Natural killer cell (primary cell): ENCODE measurements at regions not wholly inside any gene's neighbourhood (a gene's known extent, or its start where the extent isn't known, plus 50 kb on each side); places are given as distances from the start of the nearest gene placed in this dataset.

Experiments used
- ATAC-seq, 3 donors: fragments of 150-1000 bp in 2 of 3; fragments of 200-7000 bp in 1 of 3; cut with Tn5 transposase; 1 replicate in 1 of 3; 2 replicates in 2 of 3; pipeline ENCODE4 v1.10.0; 2021; ENCODE audit warnings: mild to moderate bottlenecking in 2 of 3, moderate library complexity in 2 of 3
- DNase-seq, 2 donors: peaks; one replicate each; pipeline versions ENCODE4 v3.0.0 to v3.0.0-alpha.2; 2013 to 2021; ENCODE audit warnings: mixed read lengths in 1 of 2
- H3K27ac ChIP-seq: one replicate; pipeline ENCODE4 v1.5.1; 2013; ENCODE audit warnings: mild to moderate bottlenecking, low read length
- H3K27me3 ChIP-seq: one replicate; pipeline ENCODE4 v1.6.1; 2013; ENCODE audit warnings: low read length; ENCODE audit not compliant: control insufficient read depth, insufficient read depth
- H3K36me3 ChIP-seq: one replicate; pipeline ENCODE4 v1.6.1; 2013; ENCODE audit warnings: low read length; ENCODE audit not compliant: control insufficient read depth, insufficient read depth
- H3K4me1 ChIP-seq: one replicate; pipeline ENCODE4 v1.6.1; 2013; ENCODE audit warnings: low read length; ENCODE audit not compliant: control insufficient read depth, insufficient read depth
- H3K4me3 ChIP-seq: one replicate; pipeline ENCODE4 v1.5.1; 2013; ENCODE audit warnings: low read length
- H3K9me3 ChIP-seq: one replicate; pipeline ENCODE4 v1.6.1; 2013; ENCODE audit warnings: low read length; ENCODE audit not compliant: control insufficient read depth, insufficient read depth
- H3K27ac Mint-ChIP-seq, 2 donors: one replicate each; pipeline ENCODE4 v1.8.0; 2022; ENCODE audit warnings: mild to moderate bottlenecking in 2 of 2, mixed read lengths in 2 of 2, moderate library complexity in 1 of 2
- H3K27me3 Mint-ChIP-seq, 2 donors: one replicate each; pipeline ENCODE4 v1.8.0; 2022; ENCODE audit warnings: low read depth in 2 of 2, mixed read lengths in 2 of 2
- H3K36me3 Mint-ChIP-seq: one replicate; pipeline ENCODE4 v1.8.0; 2022; ENCODE audit warnings: mixed read lengths
- H3K4me1 Mint-ChIP-seq, 2 donors: one replicate each; pipeline ENCODE4 v1.8.0; 2022; ENCODE audit warnings: mixed read lengths in 2 of 2
- H3K4me3 Mint-ChIP-seq: one replicate; pipeline ENCODE4 v1.8.0; 2022; ENCODE audit warnings: mild to moderate bottlenecking, moderate library complexity, mixed read lengths
- H3K9me3 Mint-ChIP-seq, 2 donors: one replicate each; pipeline ENCODE4 v1.8.0; 2022; ENCODE audit warnings: mixed read lengths in 2 of 2
- whole genome bisulfite sequencing: methylation state at CpG from one replicate; pipeline ENCODE4 v1.1.7; 2013; ENCODE audit warnings: missing lambda C conversion rate; ENCODE audit not compliant: insufficient coverage; 5-methylcytosine and 5-hydroxymethylcytosine counted together
- intact Hi-C: fragments of 100-400 bp; cut with micrococcal nuclease; formaldehyde crosslinking; loops from one replicate; pipeline ENCODE4 v1.14.2; 2022
- TF ChIP-seq, protein P1 (sequence below): fragments of 200-600 bp; IDR thresholded peaks from one replicate; pipeline ENCODE4 v1.8.0; 2022; ENCODE audit warnings: antibody characterized with exemption

DNA sequence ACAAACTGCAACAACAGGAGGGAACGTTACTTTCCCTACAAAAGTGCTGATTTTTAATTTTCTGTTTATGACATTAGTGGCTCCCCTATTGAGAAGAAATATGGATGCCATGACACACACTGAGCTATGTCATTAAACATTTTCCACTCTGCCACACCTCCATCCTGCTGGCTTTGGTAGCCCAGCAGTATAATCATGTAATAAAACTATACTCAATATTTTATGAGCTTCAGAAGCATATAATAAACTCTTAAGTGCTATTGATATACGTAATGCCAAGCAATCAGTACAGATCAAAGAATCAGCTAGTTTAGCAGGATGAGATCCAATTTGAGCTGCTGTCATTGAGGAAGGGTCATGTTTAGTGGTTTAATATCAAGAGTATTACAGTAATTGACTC, 141.3 kb upstream of the LRRC7 start:
- Mint-ChIP-seq H3K36me3 (no peaks in the 10 kb centered on the region), H3K27me3 (no peaks in the 10 kb centered on the region)
- H3K4me3 ChIP-seq, result no peak overlapping the region

DNA sequence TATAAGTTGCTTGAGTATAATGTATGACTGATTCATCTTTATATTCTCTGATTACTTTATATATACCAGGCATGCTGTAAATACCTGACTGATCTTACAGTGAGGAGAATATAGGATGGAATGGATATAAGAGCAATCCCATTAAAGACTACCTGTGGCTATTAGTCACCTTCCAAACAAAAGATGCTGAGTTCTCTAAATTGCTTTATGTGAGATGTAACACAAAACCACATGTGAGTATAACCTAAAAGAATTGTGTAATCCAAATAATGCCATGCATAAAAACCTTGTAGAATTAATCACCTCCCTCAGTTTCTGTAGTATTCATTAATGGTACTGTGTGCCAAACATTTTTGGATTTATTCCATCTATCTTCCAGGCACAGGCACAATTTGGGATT, 134.6 kb upstream of the LRRC7 start:
- Histone ChIP-seq H3K9me3 (no peaks in the 10 kb centered on the region), H3K36me3 (no peaks in the 10 kb centered on the region), H3K27ac (no peak overlapping the region), H3K27me3 (no peaks in the 10 kb centered on the region), H3K4me3 (no peak overlapping the region), H3K4me1 (no peaks in the 10 kb centered on the region)
- H3K4me1 Mint-ChIP-seq, result no peaks in the 10 kb centered on the region
- ATAC-seq, result no peak
- no peak overlapping the region for H3K27ac Mint-ChIP-seq
- no peak for DNase-seq
- intact Hi-C loops, result no loop called here
- no peak overlapping the region for H3K4me3 Mint-ChIP-seq
- H3K27me3 Mint-ChIP-seq, result no peaks in the 10 kb centered on the region
- TF ChIP-seq, protein P1, sequence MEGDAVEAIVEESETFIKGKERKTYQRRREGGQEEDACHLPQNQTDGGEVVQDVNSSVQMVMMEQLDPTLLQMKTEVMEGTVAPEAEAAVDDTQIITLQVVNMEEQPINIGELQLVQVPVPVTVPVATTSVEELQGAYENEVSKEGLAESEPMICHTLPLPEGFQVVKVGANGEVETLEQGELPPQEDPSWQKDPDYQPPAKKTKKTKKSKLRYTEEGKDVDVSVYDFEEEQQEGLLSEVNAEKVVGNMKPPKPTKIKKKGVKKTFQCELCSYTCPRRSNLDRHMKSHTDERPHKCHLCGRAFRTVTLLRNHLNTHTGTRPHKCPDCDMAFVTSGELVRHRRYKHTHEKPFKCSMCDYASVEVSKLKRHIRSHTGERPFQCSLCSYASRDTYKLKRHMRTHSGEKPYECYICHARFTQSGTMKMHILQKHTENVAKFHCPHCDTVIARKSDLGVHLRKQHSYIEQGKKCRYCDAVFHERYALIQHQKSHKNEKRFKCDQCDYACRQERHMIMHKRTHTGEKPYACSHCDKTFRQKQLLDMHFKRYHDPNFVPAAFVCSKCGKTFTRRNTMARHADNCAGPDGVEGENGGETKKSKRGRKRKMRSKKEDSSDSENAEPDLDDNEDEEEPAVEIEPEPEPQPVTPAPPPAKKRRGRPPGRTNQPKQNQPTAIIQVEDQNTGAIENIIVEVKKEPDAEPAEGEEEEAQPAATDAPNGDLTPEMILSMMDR, result no peak
- no peaks in the 10 kb centered on the region for H3K36me3 Mint-ChIP-seq
- peaks cover 9 to 15% of the 10 kb centered on the region in 2 donors for H3K9me3 Mint-ChIP-seq

More for the DNA sequence above, 141.3 kb upstream of the LRRC7 start:
- TF ChIP-seq, protein P1, result no peak
- Histone ChIP-seq H3K9me3 (no peaks in the 10 kb centered on the region), H3K27me3 (no peaks in the 10 kb centered on the region), H3K4me1 (no peaks in the 10 kb centered on the region), H3K36me3 (no peaks in the 10 kb centered on the region), H3K27ac (no peak overlapping the region)
- ATAC-seq (no peak), DNase-seq (no peak)
- no peak overlapping the region for H3K27ac Mint-ChIP-seq
- H3K4me3 Mint-ChIP-seq, result no peak overlapping the region
- intact Hi-C loops, result no loop called here
- peaks cover 6 to 11% of the 10 kb centered on the region in 2 donors for H3K9me3 Mint-ChIP-seq
- H3K4me1 Mint-ChIP-seq, result no peaks in the 10 kb centered on the region
- WGBS, result 68% methylated on average over 2 of the region's 2 CpGs

DNA sequence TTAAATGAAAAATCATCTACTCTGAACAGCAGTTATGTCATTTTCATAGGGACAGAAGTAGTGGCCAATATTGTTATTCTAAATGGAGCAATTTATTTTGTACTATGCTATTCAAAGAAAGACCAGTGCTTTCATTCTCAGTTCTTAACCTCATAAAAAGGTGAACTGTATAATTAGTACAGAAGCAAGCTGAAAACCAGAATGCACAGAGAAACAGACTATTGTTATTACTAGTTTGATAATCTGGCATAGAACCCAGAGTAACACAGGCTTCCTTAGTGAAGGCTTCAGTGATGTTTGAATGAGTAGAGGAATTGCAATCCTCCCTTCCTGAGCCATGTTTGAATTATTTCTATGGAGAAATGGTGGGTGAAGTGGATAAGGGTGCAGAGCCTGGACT, 131.6 kb upstream of the LRRC7 start:
- Mint-ChIP-seq H3K4me1 (no peaks in the 10 kb centered on the region), H3K27ac (no peak overlapping the region), H3K4me3 (no peak overlapping the region), H3K36me3 (no peaks in the 10 kb centered on the region), H3K9me3 (peaks cover 9 to 18% of the 10 kb centered on the region in 2 donors), H3K27me3 (no peaks in the 10 kb centered on the region)
- TF ChIP-seq, protein P1, result no peak
- H3K27me3 ChIP-seq, result no peaks in the 10 kb centered on the region
- no peaks in the 10 kb centered on the region for H3K36me3 ChIP-seq
- no peak overlapping the region for H3K4me3 ChIP-seq
- no peaks in the 10 kb centered on the region for H3K4me1 ChIP-seq
- ATAC-seq, result no peak
- no peak for DNase-seq
- intact Hi-C loops, result no loop called here
- H3K27ac ChIP-seq, result no peak overlapping the region
- H3K9me3 ChIP-seq, result no peaks in the 10 kb centered on the region

DNA sequence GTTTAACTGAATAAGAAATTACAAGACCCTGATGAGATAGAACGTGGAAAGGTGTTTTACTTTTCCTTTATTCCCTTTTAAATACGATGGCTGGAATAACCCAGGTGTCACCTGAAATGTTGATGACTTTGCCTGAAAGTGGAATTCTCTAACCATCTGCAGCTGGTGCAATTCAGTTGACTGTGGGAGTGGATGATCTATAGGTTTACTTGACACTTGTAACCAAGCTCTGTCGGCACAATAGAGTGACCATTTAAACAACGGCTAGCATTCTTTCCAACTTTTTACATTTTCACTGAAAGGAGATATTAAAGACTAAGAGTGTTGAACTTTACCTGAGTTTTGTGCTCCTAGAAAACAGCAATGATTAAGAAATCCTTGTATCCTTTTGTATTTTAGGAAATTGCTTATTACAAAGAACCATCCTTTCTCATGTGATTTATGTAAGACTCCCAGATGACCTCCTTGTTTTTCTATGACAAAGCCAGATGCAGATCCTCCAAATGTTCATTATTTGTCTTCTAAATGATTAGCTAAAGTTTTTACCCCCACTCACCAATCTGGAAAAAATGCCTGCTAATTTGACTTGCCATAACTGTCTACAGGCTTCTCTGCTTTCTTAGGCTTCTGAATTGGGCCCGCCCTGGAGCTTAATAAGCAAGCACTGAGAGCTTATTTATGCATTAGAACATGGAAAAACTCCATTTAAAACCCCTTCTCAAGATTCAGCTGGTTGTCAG, 129.5 kb upstream of the LRRC7 start:
- TF ChIP-seq, protein P1, result no peak

More for the DNA sequence above, 129.5 kb upstream of the LRRC7 start:
- intact Hi-C loops, result no loop called here
- Histone ChIP-seq H3K4me1 (no peaks in the 10 kb centered on the region), H3K36me3 (no peaks in the 10 kb centered on the region), H3K9me3 (no peaks in the 10 kb centered on the region), H3K27ac (no peak overlapping the region), H3K4me3 (no peak overlapping the region), H3K27me3 (no peaks in the 10 kb centered on the region)
- Mint-ChIP-seq H3K27me3 (no peaks in the 10 kb centered on the region), H3K36me3 (no peaks in the 10 kb centered on the region), H3K4me3 (no peak overlapping the region), H3K9me3 (peaks cover 11 to 19% of the 10 kb centered on the region in 2 donors), H3K27ac (no peak overlapping the region), H3K4me1 (no peaks in the 10 kb centered on the region)
- ATAC-seq (no peak), DNase-seq (no peak)
- 69% methylated on average over 2 of the region's 5 CpGs for WGBS
